GM21360 (cell line): ENCODE measurements at regions not wholly inside any gene's neighbourhood (a gene's known extent, or its start where the extent isn't known, plus 50 kb on each side); places are given as distances from the start of the nearest gene placed in this dataset.

Source experiments
- ATAC-seq: cut with Tn5 transposase; IDR thresholded peaks from one replicate; pipeline ENCODE4 v1.9.1; 2021; ENCODE audit warnings: mild to moderate bottlenecking, moderate library complexity; ENCODE audit not compliant: unreplicated experiment

- ATAC-seq = no peak
Observed at GRCh38 chr11:98836156-98836555, 184.6 kb upstream of the CNTN5 start.

- ATAC-seq = no peak
Observed at GRCh38 chr11:98842187-98842586, 178.6 kb upstream of the CNTN5 start.

GRCh38 chr11:98862169-98862568 is 158.6 kb upstream of the CNTN5 start:
- no peak for ATAC-seq

- ATAC-seq = no peak
Observed at GRCh38 chr11:98871690-98872089, 149.1 kb upstream of the CNTN5 start.

- no peak for ATAC-seq
Observed at GRCh38 chr11:98874050-98874449, 146.7 kb upstream of the CNTN5 start.

GRCh38 chr11:98895936-98896335 is 124.8 kb upstream of the CNTN5 start:
- no peak for ATAC-seq

- ATAC-seq = no peak
Observed at GRCh38 chr11:98940913-98941312, 79.8 kb upstream of the CNTN5 start.

GRCh38 chr11:98944461-98944860 is 76.3 kb upstream of the CNTN5 start:
- no peak for ATAC-seq

- ATAC-seq = no peak
Observed at GRCh38 chr11:98952107-98952506, 68.6 kb upstream of the CNTN5 start.

- no peak for ATAC-seq
Observed at GRCh38 chr11:98955551-98955950, 65.2 kb upstream of the CNTN5 start.

- ATAC-seq = no peak
Observed at GRCh38 chr11:98964146-98964545, 56.6 kb upstream of the CNTN5 start.

- no peak for ATAC-seq
Observed at GRCh38 chr11:98965358-98965757, 55.4 kb upstream of the CNTN5 start.

- ATAC-seq = no peak
Observed at GRCh38 chr11:98965775-98966174, 55.0 kb upstream of the CNTN5 start.

- ATAC-seq = no peak
Observed at GRCh38 chr11:98967005-98967404, 53.7 kb upstream of the CNTN5 start.
